Type B pancreatic cell (in vitro differentiated cells): ENCODE measurements at regions not wholly inside any gene's neighbourhood (a gene's known extent, or its start where the extent isn't known, plus 50 kb on each side); places are given as distances from the start of the nearest gene placed in this dataset.

ENCODE experiments used
- DNase-seq: peaks from one replicate; pipeline ENCODE4 v3.0.0; 2021; ENCODE audit warnings: mixed read lengths; ENCODE audit not compliant: unreplicated experiment; ENCODE audit errors: extremely low spot score
- H3K27ac Mint-ChIP-seq: 2 replicates; pipeline ENCODE4 v1.8.0; 2021; ENCODE audit warnings: mild to moderate bottlenecking, mixed read lengths
- H3K27me3 Mint-ChIP-seq: 2 replicates; pipeline ENCODE4 v1.8.0; 2021; ENCODE audit warnings: mixed read lengths
- H3K36me3 Mint-ChIP-seq: 2 replicates; pipeline ENCODE4 v1.8.0; 2021; ENCODE audit warnings: mixed read lengths
- H3K4me1 Mint-ChIP-seq: one replicate; pipeline ENCODE4 v1.8.0; 2021; ENCODE audit warnings: mixed read lengths; ENCODE audit not compliant: unreplicated experiment
- H3K4me3 Mint-ChIP-seq: 2 replicates; pipeline ENCODE4 v1.8.0; 2021; ENCODE audit warnings: mild to moderate bottlenecking, mixed read lengths
- H3K9me3 Mint-ChIP-seq: 2 replicates; pipeline ENCODE4 v1.8.0; 2021; ENCODE audit warnings: mixed read lengths
- CTCF ChIP-seq: fragments of 200-600 bp; sonication (generic); conservative IDR thresholded peaks from 2 replicates; pipeline ENCODE4 v1.5.0; 2021; ENCODE audit warnings: antibody characterized with exemption, mild to moderate bottlenecking

GRCh38 chr2:106953779-106954178, 67.8 kb upstream of the ST6GAL2 start:
- Mint-ChIP-seq H3K4me3 (no peak overlapping the region), H3K4me1 (peaks cover 10% of the 10 kb centered on the region), H3K36me3 (no peaks in the 10 kb centered on the region), H3K9me3 (peaks cover 9% of the 10 kb centered on the region), H3K27ac (no peak overlapping the region), H3K27me3 (no peaks in the 10 kb centered on the region)
- no peak for TF ChIP-seq CTCF
- no peak for DNase-seq

GRCh38 chr2:106954304-106954703, 68.3 kb upstream of the ST6GAL2 start:
- Mint-ChIP-seq H3K27ac (no peak overlapping the region), H3K4me1 (peaks cover 10% of the 10 kb centered on the region), H3K9me3 (peaks cover 9% of the 10 kb centered on the region), H3K27me3 (no peaks in the 10 kb centered on the region), H3K36me3 (no peaks in the 10 kb centered on the region), H3K4me3 (no peak overlapping the region)
- no peak for DNase-seq
- no peak for TF ChIP-seq CTCF

- no peak for DNase-seq
- Mint-ChIP-seq H3K4me3 (peak overlapping the region; percentile 66), H3K9me3 (no peaks in the 10 kb centered on the region), H3K4me1 (peaks cover 17% of the 10 kb centered on the region), H3K27ac (peak overlapping the region; percentile 40), H3K27me3 (peaks cover 3% of the 10 kb centered on the region), H3K36me3 (no peaks in the 10 kb centered on the region)
- TF ChIP-seq CTCF = no peak
Measured at GRCh38 chr2:106956416-106956815, 70.4 kb upstream of the ST6GAL2 start.

GRCh38 chr2:106956879-106957278, 70.9 kb upstream of the ST6GAL2 start:
- no peaks in the 10 kb centered on the region for H3K36me3 Mint-ChIP-seq
- H3K4me1 Mint-ChIP-seq = peaks cover 22% of the 10 kb centered on the region
- H3K4me3 Mint-ChIP-seq = peak overlapping the region; percentile 66
- H3K27ac Mint-ChIP-seq = peak overlapping the region; percentile 40
- H3K27me3 Mint-ChIP-seq = peaks cover 6% of the 10 kb centered on the region
- no peak for TF ChIP-seq CTCF
- no peaks in the 10 kb centered on the region for H3K9me3 Mint-ChIP-seq
- no peak for DNase-seq

GRCh38 chr2:106959975-106960682, 74.2 kb upstream of the ST6GAL2 start:
- H3K36me3 Mint-ChIP-seq = no peaks in the 10 kb centered on the region
- no peak overlapping the region for H3K4me3 Mint-ChIP-seq
- no peak overlapping the region for H3K27ac Mint-ChIP-seq
- H3K27me3 Mint-ChIP-seq = peaks cover 18% of the 10 kb centered on the region
- H3K4me1 Mint-ChIP-seq = peaks cover 22% of the 10 kb centered on the region
- no peaks in the 10 kb centered on the region for H3K9me3 Mint-ChIP-seq
- no peak for DNase-seq
- TF ChIP-seq CTCF = no peak
